HEK293 (cell line): ENCODE measurements at regions not wholly inside any gene's neighbourhood (a gene's known extent, or its start where the extent isn't known, plus 50 kb on each side); places are given as distances from the start of the nearest gene placed in this dataset.
"Not testable (repeated sequence)": the region's sequence is repeated elsewhere in the genome, so short reads cannot be mapped to it uniquely, and the experiment has no call there.

Experiments
- OVOL3 ChIP-seq: fragments of 450-650 bp; formaldehyde crosslinking; IDR thresholded peaks from 2 replicates; pipeline ENCODE4 v1.5.1; 2016; ENCODE audit warnings: missing biosample characterization, missing genetic modification characterization
- SCRT1 ChIP-seq: fragments of 450-650 bp; formaldehyde crosslinking; IDR thresholded peaks from 2 replicates; pipeline ENCODE4 v1.5.1; 2016; ENCODE audit warnings: missing biosample characterization, missing genetic modification characterization, borderline replicate concordance
- ZFP37 ChIP-seq: fragments of 450-650 bp; formaldehyde crosslinking; IDR thresholded peaks from 2 replicates; pipeline ENCODE4 v1.5.1; 2016; ENCODE audit warnings: missing biosample characterization, missing genetic modification characterization
- ZNF112 ChIP-seq: fragments of 450-650 bp; formaldehyde crosslinking; IDR thresholded peaks from 2 replicates; pipeline ENCODE4 v1.5.0; 2017; ENCODE audit warnings: missing biosample characterization, missing genetic modification characterization
- ZNF174 ChIP-seq: fragments of 450-650 bp; formaldehyde crosslinking; IDR thresholded peaks from 2 replicates; pipeline ENCODE4 v1.5.0; 2017; ENCODE audit warnings: missing biosample characterization, mild to moderate bottlenecking, missing genetic modification characterization
- ZNF658 ChIP-seq: fragments of 450-650 bp; formaldehyde crosslinking; IDR thresholded peaks from 2 replicates; pipeline ENCODE4; 2016; ENCODE audit warnings: missing biosample characterization, missing genetic modification characterization
- TF ChIP-seq, protein P1 (sequence below): fragments of 450-650 bp; formaldehyde crosslinking; IDR thresholded peaks from 2 replicates; pipeline ENCODE4 v1.5.1; 2016; ENCODE audit warnings: missing biosample characterization, missing genetic modification characterization, low read depth
- TF ChIP-seq, protein P2 (sequence below): fragments of 450-650 bp; formaldehyde crosslinking; IDR thresholded peaks from 2 replicates; pipeline ENCODE4 v1.5.1; 2016; ENCODE audit warnings: missing biosample characterization, missing genetic modification characterization
- TF ChIP-seq, protein P3 (sequence below): fragments of 450-650 bp; formaldehyde crosslinking; IDR thresholded peaks from 2 replicates; pipeline ENCODE4 v1.5.1; 2016; ENCODE audit warnings: missing biosample characterization, missing genetic modification characterization

DNA sequence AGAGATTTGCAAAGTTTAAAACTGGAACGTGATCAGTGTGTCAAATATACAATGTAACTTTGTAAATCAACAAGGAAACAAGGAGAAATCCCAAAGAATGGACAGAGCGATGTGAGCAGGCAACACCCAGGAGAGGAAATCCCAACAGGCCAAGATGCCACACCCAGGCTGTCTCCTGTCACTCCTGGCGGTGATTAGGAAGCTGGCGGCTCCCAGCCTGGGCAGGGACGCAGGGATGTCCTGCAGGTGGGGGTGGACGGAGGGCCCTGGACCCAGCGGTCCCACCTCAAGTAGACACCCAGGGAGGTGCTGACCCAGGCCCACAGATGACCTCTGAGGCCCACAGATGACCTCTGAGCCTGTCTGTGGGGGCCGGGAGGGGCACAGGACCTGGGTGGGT, 271.1 kb upstream of the SFSWAP start:
- TF ChIP-seq ZFP37 (tag by site-specific recombination); SCRT1; ZNF112 (tag by site-specific recombination); ZNF174 (tag by site-specific recombination); ZNF658; OVOL3 (tag by site-specific recombination): not testable (repeated sequence)
- TF ChIP-seq, protein P1, sequence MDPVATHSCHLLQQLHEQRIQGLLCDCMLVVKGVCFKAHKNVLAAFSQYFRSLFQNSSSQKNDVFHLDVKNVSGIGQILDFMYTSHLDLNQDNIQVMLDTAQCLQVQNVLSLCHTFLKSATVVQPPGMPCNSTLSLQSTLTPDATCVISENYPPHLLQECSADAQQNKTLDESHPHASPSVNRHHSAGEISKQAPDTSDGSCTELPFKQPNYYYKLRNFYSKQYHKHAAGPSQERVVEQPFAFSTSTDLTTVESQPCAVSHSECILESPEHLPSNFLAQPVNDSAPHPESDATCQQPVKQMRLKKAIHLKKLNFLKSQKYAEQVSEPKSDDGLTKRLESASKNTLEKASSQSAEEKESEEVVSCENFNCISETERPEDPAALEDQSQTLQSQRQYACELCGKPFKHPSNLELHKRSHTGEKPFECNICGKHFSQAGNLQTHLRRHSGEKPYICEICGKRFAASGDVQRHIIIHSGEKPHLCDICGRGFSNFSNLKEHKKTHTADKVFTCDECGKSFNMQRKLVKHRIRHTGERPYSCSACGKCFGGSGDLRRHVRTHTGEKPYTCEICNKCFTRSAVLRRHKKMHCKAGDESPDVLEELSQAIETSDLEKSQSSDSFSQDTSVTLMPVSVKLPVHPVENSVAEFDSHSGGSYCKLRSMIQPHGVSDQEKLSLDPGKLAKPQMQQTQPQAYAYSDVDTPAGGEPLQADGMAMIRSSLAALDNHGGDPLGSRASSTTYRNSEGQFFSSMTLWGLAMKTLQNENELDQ (tag by site-specific recombination) = not testable (repeated sequence)
- TF ChIP-seq, protein P2, sequence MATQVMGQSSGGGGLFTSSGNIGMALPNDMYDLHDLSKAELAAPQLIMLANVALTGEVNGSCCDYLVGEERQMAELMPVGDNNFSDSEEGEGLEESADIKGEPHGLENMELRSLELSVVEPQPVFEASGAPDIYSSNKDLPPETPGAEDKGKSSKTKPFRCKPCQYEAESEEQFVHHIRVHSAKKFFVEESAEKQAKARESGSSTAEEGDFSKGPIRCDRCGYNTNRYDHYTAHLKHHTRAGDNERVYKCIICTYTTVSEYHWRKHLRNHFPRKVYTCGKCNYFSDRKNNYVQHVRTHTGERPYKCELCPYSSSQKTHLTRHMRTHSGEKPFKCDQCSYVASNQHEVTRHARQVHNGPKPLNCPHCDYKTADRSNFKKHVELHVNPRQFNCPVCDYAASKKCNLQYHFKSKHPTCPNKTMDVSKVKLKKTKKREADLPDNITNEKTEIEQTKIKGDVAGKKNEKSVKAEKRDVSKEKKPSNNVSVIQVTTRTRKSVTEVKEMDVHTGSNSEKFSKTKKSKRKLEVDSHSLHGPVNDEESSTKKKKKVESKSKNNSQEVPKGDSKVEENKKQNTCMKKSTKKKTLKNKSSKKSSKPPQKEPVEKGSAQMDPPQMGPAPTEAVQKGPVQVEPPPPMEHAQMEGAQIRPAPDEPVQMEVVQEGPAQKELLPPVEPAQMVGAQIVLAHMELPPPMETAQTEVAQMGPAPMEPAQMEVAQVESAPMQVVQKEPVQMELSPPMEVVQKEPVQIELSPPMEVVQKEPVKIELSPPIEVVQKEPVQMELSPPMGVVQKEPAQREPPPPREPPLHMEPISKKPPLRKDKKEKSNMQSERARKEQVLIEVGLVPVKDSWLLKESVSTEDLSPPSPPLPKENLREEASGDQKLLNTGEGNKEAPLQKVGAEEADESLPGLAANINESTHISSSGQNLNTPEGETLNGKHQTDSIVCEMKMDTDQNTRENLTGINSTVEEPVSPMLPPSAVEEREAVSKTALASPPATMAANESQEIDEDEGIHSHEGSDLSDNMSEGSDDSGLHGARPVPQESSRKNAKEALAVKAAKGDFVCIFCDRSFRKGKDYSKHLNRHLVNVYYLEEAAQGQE = not testable (repeated sequence)
- TF ChIP-seq, protein P3, sequence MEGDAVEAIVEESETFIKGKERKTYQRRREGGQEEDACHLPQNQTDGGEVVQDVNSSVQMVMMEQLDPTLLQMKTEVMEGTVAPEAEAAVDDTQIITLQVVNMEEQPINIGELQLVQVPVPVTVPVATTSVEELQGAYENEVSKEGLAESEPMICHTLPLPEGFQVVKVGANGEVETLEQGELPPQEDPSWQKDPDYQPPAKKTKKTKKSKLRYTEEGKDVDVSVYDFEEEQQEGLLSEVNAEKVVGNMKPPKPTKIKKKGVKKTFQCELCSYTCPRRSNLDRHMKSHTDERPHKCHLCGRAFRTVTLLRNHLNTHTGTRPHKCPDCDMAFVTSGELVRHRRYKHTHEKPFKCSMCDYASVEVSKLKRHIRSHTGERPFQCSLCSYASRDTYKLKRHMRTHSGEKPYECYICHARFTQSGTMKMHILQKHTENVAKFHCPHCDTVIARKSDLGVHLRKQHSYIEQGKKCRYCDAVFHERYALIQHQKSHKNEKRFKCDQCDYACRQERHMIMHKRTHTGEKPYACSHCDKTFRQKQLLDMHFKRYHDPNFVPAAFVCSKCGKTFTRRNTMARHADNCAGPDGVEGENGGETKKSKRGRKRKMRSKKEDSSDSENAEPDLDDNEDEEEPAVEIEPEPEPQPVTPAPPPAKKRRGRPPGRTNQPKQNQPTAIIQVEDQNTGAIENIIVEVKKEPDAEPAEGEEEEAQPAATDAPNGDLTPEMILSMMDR (tag by site-specific recombination) = not testable (repeated sequence)
